ENCODE measurements at regions not wholly inside any gene's neighbourhood (a gene's known extent, or its start where the extent isn't known, plus 50 kb on each side); places are given as distances from the start of the nearest gene placed in this dataset.

DNA sequence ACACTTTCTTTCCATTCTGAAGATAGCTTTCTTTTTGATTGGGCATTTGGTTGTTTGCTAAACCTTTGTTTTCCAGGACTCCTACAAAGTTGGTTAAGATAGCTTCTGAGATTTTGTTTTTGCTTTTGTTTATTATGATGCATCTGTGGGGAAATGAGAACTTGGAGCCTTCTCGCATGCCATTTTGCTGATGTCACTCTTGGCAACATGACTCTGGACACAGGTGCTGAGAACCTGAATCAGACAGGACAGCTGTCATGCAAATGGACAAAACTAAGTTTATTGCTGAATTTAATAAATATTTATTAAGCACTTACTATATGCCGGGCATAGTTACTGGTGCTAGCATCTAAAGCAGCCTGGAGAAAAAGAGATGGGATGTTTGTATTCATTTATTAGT, 274.1 kb downstream of the ZEB1 start (continued):
- TF ChIP-seq ZNF462 (CRISPR knock-in tag; IDR thresholded peaks at IDR 0.05) = no peak

DNA sequence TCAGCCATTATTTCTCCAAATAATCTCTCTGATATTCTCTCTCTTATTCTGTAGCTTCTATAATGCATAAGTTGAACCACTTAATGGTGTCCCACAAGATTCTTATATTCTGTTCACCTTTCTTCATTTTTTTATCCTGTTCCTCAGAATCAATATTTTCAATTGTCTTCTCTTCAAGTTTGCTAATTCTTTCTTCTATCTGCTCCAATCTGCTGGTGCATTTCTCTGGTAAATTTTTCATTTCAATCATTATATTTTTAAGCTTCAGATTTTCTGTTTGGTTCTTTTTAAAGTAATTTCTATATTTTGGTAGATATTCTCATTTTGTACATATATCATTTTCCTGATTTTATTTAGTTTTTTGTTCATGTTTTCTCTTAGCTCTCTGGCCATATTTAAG, 272.6 kb downstream of the ZEB1 start:
- Histone ChIP-seq H2AFZ (no peak overlapping the region), H3K27ac (ENCODE audit: low read depth) (no peak overlapping the region), H4K20me1 (replicated peaks; ENCODE audit: insufficient read depth) (no peaks in the 10 kb centered on the region), H3K27me3 (ENCODE audit: insufficient read depth) (no peaks in the 10 kb centered on the region), H3K36me3 (ENCODE audit: insufficient read depth) (no peaks in the 10 kb centered on the region), H3K4me3 (no peak overlapping the region), H3F3A (replicated peaks; ENCODE audit: low read depth) (no peaks in the 10 kb centered on the region), H3K4me2 (no peak overlapping the region), H3K9me2 (ENCODE audit: insufficient read depth) (0 out of 2 replicates have a peak, but pooled peaks cover 4% of the 10 kb centered on the region), H3K4me1 (ENCODE audit: insufficient read depth) (no peaks in the 10 kb centered on the region), H3K79me2 (replicated peaks; ENCODE audit: insufficient read depth) (no peaks in the 10 kb centered on the region)
- TF ChIP-seq NANOG (IDR thresholded peaks at IDR 0.05; ENCODE audit: borderline replicate concordance) (no peak), ZNF331 (CRISPR knock-in tag; IDR thresholded peaks at IDR 0.05; ENCODE audit: low read depth) (no peak), CREB1 (CRISPR knock-in tag; IDR thresholded peaks at IDR 0.05; ENCODE audit: low read depth) (no peak)
- Mint-ChIP-seq H3K4me1 (peaks cover 10% of the 10 kb centered on the region), H3K36me3 (ENCODE audit: low read depth) (no peaks in the 10 kb centered on the region; the same call in 2 of the 3 replicates), H3K27me3 (ENCODE audit: insufficient read depth, low read depth, poor library complexity) (no peaks in the 10 kb centered on the region), H3K9me3 (peaks cover 9% of the 10 kb centered on the region; the same call in 1 of the 3 replicates), H3K27ac (no peak overlapping the region), H3K4me3 (no peak overlapping the region)
- ATAC-seq (no peak), DNase-seq (ENCODE audit: low spot score) (no peak)

Data from GM23338 (cell line).